GM10266 (cell line): ENCODE measurements at regions not wholly inside any gene's neighbourhood (a gene's known extent, or its start where the extent isn't known, plus 50 kb on each side); places are given as distances from the start of the nearest gene placed in this dataset.

Source experiments
- DNase-seq: peaks from one replicate; pipeline ENCODE4 v3.0.0; 2012; ENCODE audit errors: extremely low spot score
- TF ChIP-seq, protein P1 (sequence below): IDR thresholded peaks from 2 replicates; pipeline ENCODE4 v1.5.1; 2012; ENCODE audit warnings: mild to moderate bottlenecking, low read depth; ENCODE audit not compliant: control insufficient read depth, insufficient read depth; ENCODE audit errors: missing control alignments

DNA sequence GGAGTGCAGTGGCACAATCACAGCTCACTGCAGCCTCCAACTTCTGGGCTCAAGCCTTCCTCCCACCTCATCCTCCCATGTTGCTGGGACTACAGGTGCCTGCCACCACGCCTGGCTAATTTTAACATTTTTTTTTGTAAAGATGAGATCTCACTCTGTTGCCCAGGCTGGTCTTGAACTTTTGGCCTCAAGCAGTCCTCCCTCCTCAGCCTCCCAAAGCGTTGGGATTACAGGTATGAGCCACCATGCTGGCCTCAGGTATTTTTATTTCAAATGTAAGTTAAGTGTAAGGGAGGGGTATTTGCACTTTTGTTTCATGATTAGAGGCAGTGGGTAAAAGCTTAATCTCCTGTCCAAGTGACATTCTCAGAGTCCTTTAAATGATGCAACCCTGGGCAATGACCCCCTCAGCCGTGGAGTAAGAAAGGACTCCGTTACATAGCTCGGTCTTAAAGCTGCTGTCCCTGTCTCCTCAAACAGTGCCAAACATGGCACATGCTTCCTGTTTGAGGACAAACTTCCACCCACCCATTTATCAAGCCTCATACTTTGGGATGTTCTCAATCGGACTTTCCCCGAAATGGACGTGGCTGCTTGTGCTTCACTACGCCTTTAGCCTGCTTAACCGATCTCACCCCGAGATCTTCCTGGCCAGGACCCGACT lies 296.1 kb downstream of the BAMBI start:
- no peak for DNase-seq
- TF ChIP-seq, protein P1, sequence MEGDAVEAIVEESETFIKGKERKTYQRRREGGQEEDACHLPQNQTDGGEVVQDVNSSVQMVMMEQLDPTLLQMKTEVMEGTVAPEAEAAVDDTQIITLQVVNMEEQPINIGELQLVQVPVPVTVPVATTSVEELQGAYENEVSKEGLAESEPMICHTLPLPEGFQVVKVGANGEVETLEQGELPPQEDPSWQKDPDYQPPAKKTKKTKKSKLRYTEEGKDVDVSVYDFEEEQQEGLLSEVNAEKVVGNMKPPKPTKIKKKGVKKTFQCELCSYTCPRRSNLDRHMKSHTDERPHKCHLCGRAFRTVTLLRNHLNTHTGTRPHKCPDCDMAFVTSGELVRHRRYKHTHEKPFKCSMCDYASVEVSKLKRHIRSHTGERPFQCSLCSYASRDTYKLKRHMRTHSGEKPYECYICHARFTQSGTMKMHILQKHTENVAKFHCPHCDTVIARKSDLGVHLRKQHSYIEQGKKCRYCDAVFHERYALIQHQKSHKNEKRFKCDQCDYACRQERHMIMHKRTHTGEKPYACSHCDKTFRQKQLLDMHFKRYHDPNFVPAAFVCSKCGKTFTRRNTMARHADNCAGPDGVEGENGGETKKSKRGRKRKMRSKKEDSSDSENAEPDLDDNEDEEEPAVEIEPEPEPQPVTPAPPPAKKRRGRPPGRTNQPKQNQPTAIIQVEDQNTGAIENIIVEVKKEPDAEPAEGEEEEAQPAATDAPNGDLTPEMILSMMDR = no peak

DNA sequence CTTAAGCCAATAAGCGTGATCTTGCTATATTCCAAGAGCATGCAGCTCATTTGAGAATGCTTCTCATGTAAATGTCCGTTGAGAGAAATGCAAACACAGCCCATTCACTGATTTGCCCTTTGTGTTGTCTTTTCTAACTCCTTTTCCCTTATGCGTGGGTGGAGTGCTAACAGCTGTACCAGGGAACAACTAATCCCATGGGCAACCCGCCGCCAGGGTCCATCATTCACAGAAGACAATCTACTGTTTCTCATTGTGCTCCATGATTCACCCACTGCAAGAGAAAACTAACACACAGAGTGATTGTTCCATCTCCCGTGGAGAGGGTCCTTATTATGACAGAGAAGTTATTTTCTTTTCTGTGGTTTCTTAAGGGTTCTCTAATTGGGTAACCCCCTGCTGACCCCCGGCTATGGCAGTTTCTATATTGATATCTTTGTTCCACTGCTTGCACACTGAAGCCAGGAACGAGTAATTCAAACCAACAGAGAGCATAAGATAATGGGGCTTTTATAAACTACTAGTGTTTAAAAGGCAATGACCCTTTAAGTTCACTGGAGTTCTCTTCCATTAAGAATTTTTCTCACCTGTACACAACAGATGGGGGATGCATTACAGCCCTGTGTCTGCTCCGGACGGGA lies 298.7 kb downstream of the BAMBI start:
- no peak for DNase-seq
- TF ChIP-seq, protein P1 = no peak

DNA sequence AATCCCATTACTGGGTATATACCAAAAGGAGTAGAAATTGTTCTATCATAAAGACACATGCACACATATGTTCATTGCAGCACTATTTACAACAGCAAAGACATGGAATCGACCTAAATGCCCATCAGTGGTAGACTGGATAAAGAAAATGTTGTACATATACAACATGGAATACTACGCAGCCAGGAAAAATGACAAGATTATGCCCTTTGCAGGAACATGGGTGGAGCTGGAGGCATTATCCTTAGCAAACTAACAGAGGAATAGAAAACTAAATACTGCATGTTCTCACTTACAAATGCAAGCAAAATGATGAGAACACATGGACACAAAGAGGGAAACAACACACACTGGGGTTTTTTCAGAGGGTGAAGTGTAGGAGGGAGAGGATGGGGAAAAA lies 300.2 kb downstream of the BAMBI start:
- TF ChIP-seq, protein P1 = no peak
- DNase-seq = no peak

DNA sequence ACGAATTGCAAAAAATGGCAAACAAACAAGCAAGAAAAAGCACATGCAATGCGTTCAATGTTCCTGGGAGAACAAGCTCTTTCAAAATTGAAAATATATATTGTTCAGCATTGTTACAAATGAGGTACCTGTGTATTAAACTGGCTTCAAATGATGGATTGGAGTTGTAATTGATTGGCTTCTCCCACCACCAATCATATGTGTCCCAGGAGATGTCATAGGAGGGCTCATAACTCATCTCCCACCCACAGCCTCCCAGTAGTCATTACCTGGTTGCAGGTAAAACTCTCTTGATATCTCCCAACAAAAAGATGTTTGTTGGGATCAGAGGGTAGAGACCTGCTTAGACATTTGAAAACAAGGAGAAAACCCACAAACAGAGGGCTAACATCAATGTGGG lies 302.9 kb downstream of the BAMBI start:
- TF ChIP-seq, protein P1 = no peak
- no peak for DNase-seq

DNA sequence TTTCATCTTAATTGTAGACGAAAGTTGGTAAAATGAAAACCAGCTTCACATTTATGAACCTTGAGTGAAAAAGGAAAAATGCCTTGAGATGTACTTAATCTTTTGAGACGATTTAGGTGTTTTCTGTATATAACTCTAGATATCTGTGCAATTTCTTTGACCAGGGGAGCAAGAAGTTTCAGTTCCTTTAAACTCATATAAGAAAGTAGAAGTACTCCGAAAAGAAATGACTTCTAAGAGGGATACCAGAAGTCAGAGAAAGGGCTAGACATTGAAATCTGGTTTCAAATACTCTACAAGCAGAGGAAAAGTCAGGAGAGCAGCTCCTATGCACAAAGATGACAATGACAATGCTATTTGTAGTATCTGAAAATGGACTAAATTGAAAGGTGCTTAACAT lies 303.7 kb downstream of the BAMBI start:
- DNase-seq = no peak
- TF ChIP-seq, protein P1 = no peak

DNA sequence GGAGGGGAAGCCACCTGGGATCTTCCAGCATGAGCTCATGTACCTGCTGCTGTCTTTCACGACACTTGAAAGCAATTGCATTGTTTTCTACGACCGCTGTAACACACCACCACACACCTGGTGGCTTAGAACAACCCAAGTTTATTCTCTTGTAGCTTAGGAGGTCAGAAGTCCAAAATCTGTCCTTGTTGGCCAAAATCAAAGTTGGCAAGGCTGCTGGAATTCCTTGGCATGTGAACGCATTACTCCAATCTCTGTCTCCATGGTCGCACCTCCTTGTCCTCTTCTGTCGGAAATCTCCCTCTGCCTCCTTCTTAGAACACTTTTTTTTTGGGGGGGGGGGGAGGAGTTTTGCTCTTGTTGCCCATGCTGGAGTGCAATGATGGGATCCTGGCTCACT lies 305.7 kb downstream of the BAMBI start:
- TF ChIP-seq, protein P1 = no peak
- no peak for DNase-seq

DNA sequence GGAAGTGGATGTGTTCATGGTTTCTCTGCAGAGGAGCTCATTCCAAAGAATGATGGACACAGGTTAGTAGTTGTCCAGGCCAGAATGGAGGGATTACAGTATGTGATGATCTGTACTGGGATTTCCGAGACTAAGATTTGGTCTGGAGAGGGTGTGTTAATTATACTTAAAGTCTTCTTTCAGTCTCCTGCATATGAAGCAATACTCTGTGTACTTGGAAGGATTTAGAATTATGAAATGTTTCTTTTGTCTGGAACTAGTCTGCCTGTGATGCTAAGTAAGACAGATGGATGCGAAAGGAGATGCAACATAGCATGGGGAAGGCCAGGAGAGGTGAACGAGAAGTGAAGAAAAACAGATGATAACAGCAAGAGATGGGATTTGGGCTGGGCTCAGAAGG lies 305.1 kb upstream of the LYZL1 start:
- TF ChIP-seq, protein P1 = no peak
- DNase-seq = no peak
